IPS-NIHi11 (cell line): ENCODE measurements at regions not wholly inside any gene's neighbourhood (a gene's known extent, or its start where the extent isn't known, plus 50 kb on each side); places are given as distances from the start of the nearest gene placed in this dataset.

Experiments
- DNase-seq: peaks from one replicate; pipeline ENCODE4 v3.0.0; 2012; ENCODE audit warnings: mixed read lengths, low spot score

DNA sequence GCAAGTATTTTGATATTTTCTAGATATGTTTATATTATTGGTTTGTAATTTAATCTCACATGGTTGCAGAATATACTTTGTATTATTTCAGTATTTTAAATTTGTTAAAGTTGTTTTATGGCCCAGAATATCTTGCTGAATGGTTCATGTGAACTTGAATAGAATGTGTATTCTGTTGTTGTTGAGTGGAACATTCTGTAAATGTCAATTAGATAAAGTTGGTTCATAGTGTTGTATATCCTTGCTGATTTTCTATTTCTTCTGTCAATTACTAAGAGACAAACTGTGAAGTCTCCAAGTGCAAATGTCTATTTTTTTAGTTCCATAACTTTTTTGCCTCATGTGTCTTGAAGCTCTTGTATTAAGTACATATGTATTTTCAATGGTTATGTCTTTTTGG is 411.7 kb downstream of the NPIPA7 start:
- DNase-seq, result no peak

DNA sequence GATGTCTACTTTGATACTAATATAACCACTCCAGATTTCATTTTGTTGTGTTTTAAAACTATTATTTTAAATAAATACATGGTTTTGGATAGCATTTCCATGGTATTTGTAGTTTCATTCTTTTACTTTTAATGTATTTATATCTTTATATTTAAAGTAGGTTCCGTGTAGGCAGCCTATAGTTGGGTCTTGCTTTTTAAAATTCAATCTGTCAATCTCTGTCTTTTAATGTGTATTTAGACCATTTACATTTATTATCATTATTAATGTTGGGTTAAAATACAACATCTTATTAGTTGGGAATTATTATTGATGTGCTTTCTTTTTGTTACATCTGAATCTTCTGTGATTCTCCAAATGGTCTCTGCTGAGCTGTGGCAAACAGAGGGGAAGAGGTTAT is 412.1 kb downstream of the NPIPA7 start:
- DNase-seq, result no peak

DNA sequence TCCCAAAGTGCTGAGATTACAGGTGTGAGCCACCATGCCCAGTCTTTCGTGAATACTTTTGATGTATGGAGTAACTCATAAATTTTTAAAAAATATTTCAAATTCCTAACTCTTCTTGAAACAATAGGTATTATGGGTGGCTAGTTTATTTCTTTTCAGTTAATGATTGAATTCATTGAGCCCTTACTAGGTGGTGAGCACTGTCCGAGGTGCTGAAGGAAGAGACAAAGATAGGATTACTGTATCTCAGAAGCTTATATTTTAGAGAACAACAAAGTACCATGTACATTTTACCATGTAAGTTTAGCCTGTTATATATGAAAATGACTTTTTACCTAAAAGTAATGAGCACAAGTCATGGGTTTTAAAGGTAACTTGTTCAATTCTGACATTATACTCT is 418.3 kb downstream of the NPIPA7 start:
- DNase-seq, result peak; percentile 23

DNA sequence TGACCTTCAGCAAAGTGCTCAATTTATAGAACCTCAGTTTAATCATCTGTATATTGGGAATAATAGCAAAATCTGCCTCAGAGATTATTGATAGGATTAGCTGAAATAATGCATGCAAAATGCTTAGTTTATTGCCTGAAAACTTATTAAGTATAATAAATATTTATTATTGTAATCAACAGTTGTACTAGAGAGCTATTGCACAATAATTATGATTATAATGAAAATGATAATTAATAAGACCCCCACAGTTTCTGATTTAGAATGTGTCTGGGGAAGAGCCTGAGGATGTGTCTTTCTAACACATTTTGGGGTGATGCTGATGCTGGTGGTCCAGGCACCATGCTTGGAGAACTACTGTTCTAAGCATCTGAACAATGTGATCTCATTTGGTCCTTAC is 419.6 kb downstream of the NPIPA7 start:
- no peak for DNase-seq

DNA sequence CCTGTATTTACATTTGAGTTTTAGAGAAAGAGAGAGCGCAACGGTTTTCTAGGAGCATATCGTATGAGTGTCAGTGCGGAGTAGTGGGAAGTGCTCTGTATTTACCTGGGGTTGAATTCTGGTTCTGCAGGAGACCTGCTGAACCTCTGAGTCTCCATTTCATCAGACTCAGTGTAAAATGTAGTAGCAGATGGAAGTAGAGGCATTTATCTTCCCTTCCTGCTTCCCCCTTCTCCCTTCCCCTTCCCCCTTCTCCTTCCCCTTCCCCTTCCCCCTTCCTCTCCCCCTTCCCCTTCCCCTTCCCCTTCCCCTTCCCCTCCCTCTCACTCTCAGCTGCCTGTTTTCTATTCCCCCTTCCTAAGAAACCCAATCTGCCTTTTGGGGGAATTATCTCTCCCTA is 426.9 kb downstream of the NPIPA7 start:
- no peak for DNase-seq

DNA sequence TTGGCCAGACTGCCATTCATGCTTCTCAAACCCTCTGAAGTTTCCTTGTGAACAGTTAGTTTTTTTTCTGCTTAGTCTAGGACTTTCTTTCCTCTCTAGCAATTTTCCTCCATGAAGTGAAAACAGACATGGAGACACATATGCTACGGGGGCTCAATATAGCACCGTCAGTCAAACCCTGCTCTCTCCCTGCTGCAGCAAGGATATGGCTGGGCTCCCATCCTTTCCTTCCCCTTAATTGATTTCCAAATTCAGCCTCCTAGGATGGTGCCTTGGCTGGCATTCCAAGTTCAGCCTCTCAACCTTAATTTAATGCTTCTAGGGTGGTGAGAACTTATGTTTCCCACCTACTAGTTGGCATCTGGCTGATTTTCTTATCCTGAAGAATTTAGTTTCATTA is 436.7 kb downstream of the NPIPA7 start:
- no peak for DNase-seq

DNA sequence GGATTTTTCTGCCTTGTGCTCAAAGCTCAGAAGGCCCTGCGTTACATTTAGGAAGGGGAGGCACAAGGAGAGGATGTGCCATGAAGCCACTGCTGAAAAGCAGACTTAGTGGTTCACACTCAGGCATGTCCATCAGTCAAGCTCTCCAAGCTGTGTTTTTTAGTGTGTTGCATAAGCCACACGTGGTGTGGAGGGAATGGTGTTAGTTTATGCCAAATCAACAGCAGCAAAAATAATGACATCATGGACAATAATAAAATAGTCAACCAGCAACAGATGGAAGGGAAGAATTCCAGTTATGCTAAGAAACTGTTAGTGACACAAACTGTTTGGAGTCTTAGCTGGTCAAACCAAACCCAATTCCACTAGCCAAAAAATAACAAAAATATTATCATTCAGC is 438.3 kb downstream of the NPIPA7 start:
- no peak for DNase-seq

DNA sequence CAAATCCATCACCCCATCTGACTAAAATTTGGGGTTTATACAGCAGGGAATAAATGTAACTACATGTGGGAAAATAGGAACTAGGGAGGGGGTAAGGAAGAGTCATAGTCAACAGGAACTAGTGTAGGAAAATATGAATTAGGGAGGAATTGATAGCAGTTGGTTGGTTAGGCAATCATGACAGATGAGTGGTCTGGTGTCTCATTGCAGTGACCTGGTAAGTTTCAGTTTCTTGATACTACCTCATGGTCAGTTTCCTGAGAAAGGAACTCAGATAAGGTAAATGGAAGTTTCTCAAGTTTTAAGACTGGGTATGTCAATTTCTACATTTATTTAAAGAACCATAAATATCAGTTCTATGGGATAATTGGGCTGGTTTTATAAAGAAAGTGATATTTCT is 442.3 kb downstream of the NPIPA7 start:
- no peak for DNase-seq

DNA sequence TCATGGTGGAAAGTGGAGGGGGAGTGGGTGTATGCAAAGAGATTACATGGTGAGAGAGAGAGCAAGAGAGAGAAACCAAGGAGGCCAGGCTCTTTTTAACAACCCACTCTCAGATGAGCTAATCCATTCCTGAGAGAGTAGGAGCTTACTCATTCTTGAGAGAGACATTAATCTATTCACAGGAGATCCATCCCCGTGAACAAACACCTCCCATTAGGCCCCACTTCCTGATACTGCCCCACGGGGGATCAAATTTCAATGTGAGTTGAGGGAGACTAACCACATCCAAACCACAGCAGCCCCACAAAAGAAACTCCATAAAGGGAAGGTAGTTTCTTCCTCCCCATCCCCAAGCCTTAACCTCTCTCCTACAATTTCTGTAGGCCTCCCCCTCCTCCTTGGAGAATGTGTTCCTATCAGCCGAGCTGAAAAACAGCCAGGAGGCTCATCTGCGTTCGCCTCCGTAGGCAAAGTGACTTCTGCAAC is 450.0 kb downstream of the NPIPA7 start:
- peak; percentile 16 for DNase-seq

DNA sequence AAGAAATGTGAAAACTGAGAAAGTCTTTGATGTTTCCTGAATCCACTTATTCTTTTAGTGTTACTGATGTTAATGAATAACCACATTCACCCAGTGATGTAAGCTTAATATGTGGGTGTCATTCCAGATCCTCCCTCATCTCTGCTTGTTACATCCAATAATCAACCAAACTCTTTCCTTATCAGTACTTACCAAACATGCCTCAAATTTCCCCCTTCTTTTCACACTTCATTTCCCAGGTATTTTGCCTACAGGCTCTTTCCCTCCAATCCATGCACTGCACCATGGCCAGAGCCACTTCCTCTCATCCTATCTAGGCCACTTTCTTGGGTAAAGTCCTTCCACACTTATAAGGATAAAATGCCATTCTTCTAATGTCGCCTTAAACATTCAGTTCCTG is 451.5 kb downstream of the NPIPA7 start:
- no peak for DNase-seq

DNA sequence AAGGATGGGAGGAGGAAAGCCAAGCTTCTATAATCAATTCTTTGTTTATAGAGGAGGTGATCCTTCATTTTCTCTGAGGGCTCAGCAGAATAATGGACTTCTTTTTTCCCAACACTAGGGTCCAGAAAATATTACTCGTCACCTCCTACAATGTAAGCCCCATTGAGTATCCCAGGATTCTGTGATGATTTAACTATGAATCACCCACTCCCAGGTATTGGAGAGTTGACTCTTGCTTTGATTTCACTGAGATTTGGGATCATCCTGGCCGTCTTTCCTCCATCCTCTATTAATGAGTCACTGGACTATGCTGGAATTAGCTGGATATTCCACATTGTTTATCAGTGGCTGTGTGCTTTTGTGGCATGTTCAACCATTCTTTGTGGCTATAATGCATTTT is 452.0 kb downstream of the NPIPA7 start:
- no peak for DNase-seq

DNA sequence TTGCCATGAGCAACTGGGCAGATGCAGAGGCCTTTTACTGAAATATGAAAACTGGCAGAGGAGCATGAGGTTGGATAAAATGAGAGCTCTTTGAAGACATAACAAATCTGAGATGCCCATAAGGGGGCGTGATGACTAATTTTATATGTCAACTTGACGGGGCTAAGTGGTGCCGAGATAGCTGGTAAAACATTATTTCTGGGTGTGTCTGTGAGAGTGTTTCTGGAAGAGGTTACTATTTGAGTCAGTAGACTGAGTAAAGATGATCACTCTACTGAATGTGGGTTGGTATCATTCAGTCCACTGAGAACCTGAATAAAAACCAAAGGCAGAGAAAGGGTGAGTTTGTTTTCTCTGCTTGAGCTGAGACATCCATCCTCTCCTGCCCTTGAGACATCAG is 454.2 kb downstream of the NPIPA7 start:
- no peak for DNase-seq

DNA sequence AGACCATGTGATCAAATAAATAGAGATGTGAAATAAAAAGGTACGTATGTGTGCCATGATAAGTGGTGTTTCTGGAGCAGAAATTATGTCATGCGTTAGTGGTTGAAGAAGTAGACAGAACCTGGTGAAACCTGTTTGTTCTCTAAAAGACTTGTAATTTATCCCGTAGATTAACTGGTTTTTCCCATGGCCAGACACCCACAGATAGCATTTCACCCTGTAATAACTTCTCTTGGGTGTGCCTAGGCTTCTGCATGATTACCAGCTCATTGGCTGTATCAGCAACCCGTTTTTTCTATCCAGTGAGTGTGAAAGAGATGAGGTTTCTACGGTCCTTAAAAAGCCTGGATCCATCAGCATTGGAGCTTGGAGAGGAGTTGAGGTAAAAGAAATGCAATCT is 471.3 kb downstream of the NPIPA7 start:
- DNase-seq, result no peak

DNA sequence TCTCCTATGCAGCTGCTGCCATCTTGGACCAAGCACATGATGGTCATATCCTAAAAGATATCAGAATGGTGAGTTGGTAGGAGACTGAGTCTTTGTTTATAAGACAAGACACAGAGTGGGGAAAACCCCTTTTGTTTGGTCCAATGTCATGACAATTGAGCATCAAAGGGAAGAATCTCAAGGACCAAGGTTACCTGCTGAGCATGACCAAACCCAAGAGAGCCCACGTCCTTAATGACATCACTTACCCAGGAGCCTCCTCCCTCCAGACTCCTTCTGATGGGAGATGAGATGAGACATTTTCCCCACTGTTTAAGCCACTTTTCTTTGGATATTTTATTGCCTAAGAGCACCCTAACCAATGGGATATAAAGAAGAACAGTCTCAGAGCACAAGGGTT is 478.1 kb downstream of the NPIPA7 start:
- no peak for DNase-seq

DNA sequence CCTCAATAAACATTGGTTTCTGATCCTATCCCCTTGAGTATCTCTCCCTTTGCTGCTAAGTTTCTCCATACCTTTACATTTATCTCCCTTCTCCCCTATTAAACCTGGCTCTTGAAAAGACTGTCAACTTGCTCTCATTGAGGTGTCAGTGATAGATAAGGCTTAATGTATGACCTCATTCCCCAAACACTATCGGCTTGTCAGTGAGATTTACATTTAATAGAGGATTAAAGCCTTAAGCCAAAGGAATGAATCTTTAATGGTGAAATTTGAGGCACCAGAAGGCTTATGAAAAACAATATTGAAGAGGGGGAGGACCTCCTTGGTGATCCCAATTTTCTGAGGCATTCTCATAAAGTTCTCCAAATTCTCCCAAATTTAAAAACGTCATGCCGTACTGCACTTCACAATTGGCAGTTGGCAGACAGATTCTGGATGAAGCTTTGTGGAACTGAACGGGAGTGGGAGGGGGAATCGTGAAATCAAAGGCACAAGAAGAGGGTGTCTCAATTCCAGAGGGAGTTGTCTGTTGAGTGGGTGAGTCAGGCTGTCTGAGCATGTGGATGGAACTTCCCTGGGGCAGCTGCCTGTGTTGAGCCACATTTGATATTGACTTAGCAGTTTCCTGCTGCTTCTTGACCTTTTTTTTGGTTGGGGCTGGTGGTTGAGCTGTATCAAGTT is 478.8 kb downstream of the NPIPA7 start:
- DNase-seq, result no peak

DNA sequence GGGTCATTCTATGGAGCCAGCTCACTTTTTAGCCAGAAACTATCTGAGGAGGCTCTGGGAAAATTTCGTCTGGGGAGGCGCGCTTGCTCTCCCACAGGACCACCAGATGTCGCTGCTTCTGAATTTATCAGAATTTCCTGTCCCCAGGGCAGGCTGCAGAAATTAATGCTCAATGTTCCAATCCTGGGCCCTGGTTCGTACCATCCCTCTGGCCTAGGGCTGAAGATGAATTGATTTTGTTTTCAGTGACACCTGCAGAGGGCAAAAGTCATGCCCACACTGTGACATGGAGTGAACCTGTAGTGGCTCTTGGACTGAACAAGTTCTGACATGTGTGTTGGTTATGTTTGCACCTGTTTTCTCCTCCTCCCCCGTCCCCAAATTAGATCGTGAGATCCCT is 482.6 kb downstream of the NPIPA7 start:
- peak; percentile 53 for DNase-seq

DNA sequence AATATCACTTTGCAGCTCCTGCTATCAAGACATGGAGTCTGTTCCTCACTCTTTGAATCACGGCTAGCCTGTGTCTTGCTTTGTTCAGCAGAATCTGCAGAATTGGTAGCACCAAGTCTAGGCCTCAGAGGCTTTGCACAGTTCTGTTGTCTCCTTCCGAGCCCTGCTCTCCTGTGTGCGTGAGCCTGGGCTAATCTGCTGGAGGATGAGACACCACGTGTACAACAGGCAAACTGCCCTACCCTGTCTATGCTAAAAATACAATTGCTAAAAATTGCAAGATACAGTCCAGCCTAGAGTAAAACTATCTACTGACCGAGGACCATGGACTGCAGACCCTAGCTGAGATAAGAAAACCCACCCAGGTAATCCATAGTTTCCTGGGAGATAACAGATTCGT is 484.7 kb downstream of the NPIPA7 start:
- no peak for DNase-seq

DNA sequence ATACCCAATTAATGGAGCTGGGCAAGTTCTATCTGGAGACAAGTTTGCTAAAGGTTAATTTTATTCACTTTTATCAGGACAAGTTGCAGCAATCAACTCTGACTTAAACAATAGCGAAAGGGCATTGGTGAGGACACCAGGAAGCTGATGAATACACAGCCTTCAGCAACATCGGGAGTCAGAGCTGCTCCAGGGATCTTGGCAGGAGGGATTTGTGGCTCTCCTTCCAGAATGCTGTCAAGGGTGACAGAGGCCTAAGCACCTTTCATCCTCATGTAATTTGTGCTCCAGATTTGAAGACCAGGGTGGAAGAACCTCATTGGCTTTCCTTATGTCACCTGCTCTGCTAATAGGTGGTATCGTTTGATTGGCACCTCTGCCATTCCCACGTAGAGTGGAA is 485.6 kb downstream of the NPIPA7 start:
- DNase-seq, result no peak

DNA sequence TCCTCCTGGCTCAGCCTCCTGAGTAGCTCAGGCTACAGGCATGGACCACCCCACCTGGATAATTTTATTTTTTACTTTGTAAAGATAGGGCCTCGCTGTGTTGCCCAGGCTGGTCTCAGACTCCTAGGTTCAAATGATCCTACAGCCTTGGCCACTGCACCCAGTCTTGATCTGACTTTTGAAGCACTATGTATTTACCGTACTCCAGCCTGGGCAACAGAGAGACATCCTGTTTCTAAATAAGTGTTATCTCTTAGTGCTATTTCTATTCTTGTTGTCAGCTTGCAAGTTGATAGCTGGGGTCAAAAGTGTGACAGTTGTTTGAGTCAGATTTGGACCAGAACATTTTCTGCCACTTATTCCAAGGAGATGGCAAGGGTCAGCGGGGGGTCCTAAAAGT is 486.4 kb downstream of the NPIPA7 start:
- no peak for DNase-seq

DNA sequence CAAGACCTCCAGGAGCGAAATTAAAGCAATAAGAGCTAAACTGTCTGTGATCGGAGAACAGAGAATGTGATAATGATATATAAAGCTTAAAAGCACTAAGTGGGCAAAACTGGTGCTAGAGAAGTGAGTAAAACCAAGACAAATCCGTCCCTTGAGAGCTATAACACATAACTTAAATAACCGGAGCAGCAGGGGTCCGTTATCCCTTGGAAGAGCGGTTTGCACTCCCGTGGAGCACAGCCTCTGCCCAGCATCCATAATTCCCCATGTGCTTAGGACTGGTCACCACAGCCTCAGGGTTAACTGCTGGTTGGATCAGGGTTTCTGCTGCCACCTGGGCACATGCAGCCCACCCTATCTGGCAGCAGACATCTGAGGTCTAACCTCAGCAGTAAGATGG is 489.0 kb downstream of the NPIPA7 start:
- DNase-seq, result peak; percentile 17

DNA sequence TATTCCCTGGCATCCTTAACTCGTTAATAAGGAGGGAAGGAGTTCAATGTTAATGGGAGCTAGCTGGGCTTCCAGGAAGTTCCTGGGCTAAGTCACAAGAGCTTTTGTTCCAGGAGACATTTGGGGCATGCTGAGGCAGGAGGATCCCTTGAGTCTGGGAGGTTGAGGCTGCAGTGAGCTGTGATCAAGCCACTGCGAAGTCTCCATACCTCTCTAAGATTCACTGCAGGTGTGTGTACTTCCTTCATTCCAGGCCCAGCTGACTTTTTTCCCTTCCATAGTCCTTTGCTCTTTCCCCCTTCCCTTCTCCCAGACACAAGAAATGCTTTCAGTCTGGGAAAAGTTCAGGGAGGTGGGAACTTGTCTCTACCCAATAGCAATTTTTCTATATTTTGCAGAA is 489.8 kb downstream of the NPIPA7 start:
- no peak for DNase-seq

DNA sequence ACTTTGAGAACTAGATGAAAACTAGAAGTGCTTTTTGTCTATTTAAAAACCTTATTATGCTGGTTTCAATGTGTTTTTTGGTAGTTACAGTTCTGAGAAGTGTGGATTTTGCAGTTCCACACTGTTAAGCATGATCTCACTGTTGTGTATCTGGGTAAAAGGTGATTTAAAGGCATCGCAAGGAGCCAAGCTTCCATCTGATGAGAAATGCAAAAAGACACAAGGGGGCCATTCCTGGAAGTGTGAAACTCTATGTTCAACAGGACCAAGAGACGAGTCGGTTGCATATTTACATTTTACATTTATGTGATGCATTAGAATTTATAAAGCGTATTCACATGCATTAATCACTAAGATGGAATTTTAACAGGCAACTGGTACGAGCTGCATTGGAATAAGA is 490.8 kb downstream of the NPIPA7 start:
- no peak for DNase-seq

DNA sequence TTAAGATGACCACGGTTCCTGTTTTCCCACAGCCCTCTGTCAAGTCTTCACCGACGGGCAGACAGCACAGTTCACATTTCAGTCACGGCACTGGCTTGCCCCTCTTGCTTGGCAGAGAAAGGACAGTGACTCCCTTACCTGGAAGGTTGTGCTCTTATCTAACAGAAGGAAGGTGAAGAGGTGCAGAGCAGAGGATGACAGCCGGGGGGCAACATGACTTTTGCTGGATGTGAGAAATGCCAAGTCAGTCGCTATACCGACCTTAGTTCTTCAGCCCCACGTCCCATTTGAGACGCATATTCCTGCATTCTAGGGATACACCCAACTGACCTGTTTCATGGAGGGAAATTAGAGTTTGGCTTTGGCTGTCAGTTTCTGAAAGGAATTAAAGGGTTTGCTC is 492.3 kb downstream of the NPIPA7 start:
- DNase-seq, result peak; percentile 24

DNA sequence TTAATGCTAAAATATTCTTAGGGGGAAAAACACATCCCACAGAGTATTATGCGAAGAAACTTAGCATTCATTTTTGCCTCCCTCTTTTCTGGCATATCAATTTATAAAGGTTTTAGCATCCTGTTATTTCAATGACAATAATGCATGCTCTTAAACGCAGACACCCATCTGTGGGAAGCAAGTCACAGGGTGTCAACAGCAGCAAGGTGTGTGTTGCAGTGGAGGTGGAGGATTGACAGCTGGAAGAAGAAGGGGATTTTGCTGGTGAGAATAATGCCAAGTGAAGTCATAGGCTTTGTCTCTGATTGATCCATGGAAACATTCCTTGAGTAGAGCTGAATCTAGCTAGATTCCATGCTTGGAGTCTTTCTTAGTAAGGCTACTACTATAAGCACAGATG is 498.1 kb downstream of the NPIPA7 start:
- DNase-seq, result no peak
